HG03175 (cell line): ENCODE measurements at regions not wholly inside any gene's neighbourhood (a gene's known extent, or its start where the extent isn't known, plus 50 kb on each side); places are given as distances from the start of the nearest gene placed in this dataset.
A peak's percentile ranks its signal among the peaks of the same experiment; 100 is the strongest.

Experiments
- ATAC-seq: cut with Tn5 transposase; IDR thresholded peaks from one replicate; pipeline ENCODE4 v1.9.1; 2021; ENCODE audit warnings: mild to moderate bottlenecking, moderate library complexity; ENCODE audit not compliant: unreplicated experiment

GRCh38 chr14:51145246-51145645, 50.3 kb upstream of the TRIM9 start:
- no peak for ATAC-seq

- no peak for ATAC-seq
Measured at GRCh38 chr14:51147183-51147582, 52.3 kb upstream of the TRIM9 start.

GRCh38 chr14:51155326-51155725, 60.4 kb upstream of the TRIM9 start:
- no peak for ATAC-seq

GRCh38 chr14:51157012-51157411, 62.1 kb upstream of the TRIM9 start:
- no peak for ATAC-seq

GRCh38 chr14:51160871-51161270, 66.0 kb upstream of the TRIM9 start:
- ATAC-seq: peak; percentile 57

GRCh38 chr14:51165415-51165814, 70.5 kb upstream of the TRIM9 start:
- no peak for ATAC-seq

- ATAC-seq: no peak
Measured at GRCh38 chr14:51167587-51168214, 72.3 kb upstream of the TMX1 start.

GRCh38 chr14:51168215-51168613, 71.8 kb upstream of the TMX1 start:
- ATAC-seq: no peak

- ATAC-seq: no peak
Measured at GRCh38 chr14:51173863-51174262, 66.2 kb upstream of the TMX1 start.

GRCh38 chr14:51176839-51177238, 63.2 kb upstream of the TMX1 start:
- no peak for ATAC-seq

- peak; percentile 83 for ATAC-seq
Measured at GRCh38 chr14:51180577-51180976, 59.5 kb upstream of the TMX1 start.

- no peak for ATAC-seq
Measured at GRCh38 chr14:51182131-51182565, 57.9 kb upstream of the TMX1 start.

- no peak for ATAC-seq
Measured at GRCh38 chr14:51185180-51185579, 54.9 kb upstream of the TMX1 start.

- ATAC-seq: peak; percentile 77
Measured at GRCh38 chr14:51185754-51186153, 54.3 kb upstream of the TMX1 start.

- no peak for ATAC-seq
Measured at GRCh38 chr14:51188566-51189185, 51.4 kb upstream of the TMX1 start.

GRCh38 chr14:51189600-51190376, 50.3 kb upstream of the TMX1 start:
- ATAC-seq: no peak
